HG02884 (cell line): ENCODE measurements at regions not wholly inside any gene's neighbourhood (a gene's known extent, or its start where the extent isn't known, plus 50 kb on each side); places are given as distances from the start of the nearest gene placed in this dataset.
"Not testable (repeated sequence)": the region's sequence is repeated elsewhere in the genome, so short reads cannot be mapped to it uniquely, and the experiment has no call there.

Experiments used
- ATAC-seq: cut with Tn5 transposase; IDR thresholded peaks from one replicate; pipeline ENCODE4 v1.9.1; 2021; ENCODE audit warnings: mild to moderate bottlenecking, moderate library complexity; ENCODE audit not compliant: unreplicated experiment

GRCh38 chr7:128561116-128561722 is 84.7 kb downstream of the METTL2B start:
- not testable (repeated sequence) for ATAC-seq

GRCh38 chr7:128562795-128563194 is 86.2 kb downstream of the METTL2B start:
- not testable (repeated sequence) for ATAC-seq

GRCh38 chr7:128564123-128564700 is 87.7 kb downstream of the METTL2B start:
- ATAC-seq, result not testable (repeated sequence)

GRCh38 chr7:128564932-128565864 is 88.7 kb downstream of the METTL2B start:
- ATAC-seq, result not testable (repeated sequence)

GRCh38 chr7:128575277-128575676 is 96.8 kb upstream of the GARIN1A start:
- not testable (repeated sequence) for ATAC-seq

GRCh38 chr7:128576953-128577352 is 95.1 kb upstream of the GARIN1A start:
- ATAC-seq, result not testable (repeated sequence)

- not testable (repeated sequence) for ATAC-seq
Measured at GRCh38 chr7:128579843-128580242, 92.2 kb upstream of the GARIN1A start.

GRCh38 chr7:128581100-128581499 is 91.0 kb upstream of the GARIN1A start:
- not testable (repeated sequence) for ATAC-seq

- ATAC-seq, result not testable (repeated sequence)
Measured at GRCh38 chr7:128581825-128582561, 90.1 kb upstream of the GARIN1A start.

- not testable (repeated sequence) for ATAC-seq
Measured at GRCh38 chr7:128586715-128587114, 85.4 kb upstream of the GARIN1A start.

- no peak for ATAC-seq
Measured at GRCh38 chr7:128591705-128592104, 80.4 kb upstream of the GARIN1A start.

- ATAC-seq, result not testable (repeated sequence)
Measured at GRCh38 chr7:128592209-128592608, 79.9 kb upstream of the GARIN1A start.

GRCh38 chr7:128594061-128594460 is 78.0 kb upstream of the GARIN1A start:
- ATAC-seq, result not testable (repeated sequence)

- not testable (repeated sequence) for ATAC-seq
Measured at GRCh38 chr7:128596336-128597128, 75.6 kb upstream of the GARIN1A start.

- not testable (repeated sequence) for ATAC-seq
Measured at GRCh38 chr7:128598946-128599345, 73.1 kb upstream of the GARIN1A start.

- peak; percentile 70 for ATAC-seq
Measured at GRCh38 chr7:128608678-128609421, 63.2 kb upstream of the GARIN1A start.

- not testable (repeated sequence) for ATAC-seq
Measured at GRCh38 chr7:128613366-128613765, 58.7 kb upstream of the GARIN1A start.

GRCh38 chr7:128614812-128615211 is 57.3 kb upstream of the GARIN1A start:
- not testable (repeated sequence) for ATAC-seq

- not testable (repeated sequence) for ATAC-seq
Measured at GRCh38 chr7:128616799-128617198, 55.3 kb upstream of the GARIN1A start.
